SK-N-SH (cell line): ENCODE measurements at regions not wholly inside any gene's neighbourhood (a gene's known extent, or its start where the extent isn't known, plus 50 kb on each side); places are given as distances from the start of the nearest gene placed in this dataset.

Experiments used
- CHD2 ChIP-seq: fragments of 150-350 bp; IDR thresholded peaks from 2 replicates; pipeline ENCODE4 v1.6.1; 2018; ENCODE audit warnings: low read length; ENCODE audit not compliant: partially characterized antibody
- JUND ChIP-seq: IDR thresholded peaks from 2 replicates; pipeline ENCODE4 v1.4.0; 2012
- NRF1 ChIP-seq: IDR thresholded peaks from 2 replicates; pipeline ENCODE4 v1.6.1; 2012; ENCODE audit warnings: low read depth, mild to moderate bottlenecking, low read length
- POLR2AphosphoS5 ChIP-seq: IDR thresholded peaks from 2 replicates; pipeline ENCODE4 v1.6.1; 2012; ENCODE audit warnings: low read depth, low read length
- SMC3 ChIP-seq: IDR thresholded peaks from 2 replicates; pipeline ENCODE4 v1.6.1; 2012; ENCODE audit warnings: low read depth, low read length, improper control_type of control experiment
- TAF1 ChIP-seq: IDR thresholded peaks from 2 replicates; pipeline ENCODE4 v1.6.1; 2012; ENCODE audit warnings: low read depth, mild to moderate bottlenecking, low read length, moderate library complexity, borderline replicate concordance
- TEAD4 ChIP-seq: IDR thresholded peaks from 2 replicates; pipeline ENCODE4 v1.4.0; 2012; ENCODE audit warnings: mild to moderate bottlenecking, borderline replicate concordance; ENCODE audit not compliant: insufficient read depth
- TF ChIP-seq, protein P1 (sequence below): fragments of 200-600 bp; sonication (generic); IDR thresholded peaks from 2 replicates; pipeline ENCODE4 v1.6.1; 2017; ENCODE audit warnings: antibody characterized with exemption, mild to moderate bottlenecking, moderate library complexity

DNA sequence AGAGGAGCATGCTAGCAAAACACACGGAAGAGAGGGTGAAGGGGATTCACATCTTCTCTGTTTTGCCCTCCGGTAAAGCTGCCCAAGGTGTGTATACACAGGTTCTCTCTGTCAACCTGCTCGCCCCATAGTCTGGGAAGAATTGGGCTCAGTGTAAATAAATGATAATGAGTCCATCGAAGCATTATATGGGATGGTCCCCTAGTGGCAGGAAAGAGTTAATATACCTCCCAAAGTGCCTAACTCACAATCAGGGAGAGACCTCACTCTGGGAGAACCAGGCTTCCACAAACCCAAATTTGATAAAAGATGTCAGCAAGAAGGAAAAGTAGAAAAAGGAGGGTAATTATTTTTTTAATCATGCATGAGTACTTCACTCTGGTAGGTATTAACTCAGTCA is 262.2 kb upstream of the ZNF521 start:
- TF ChIP-seq, protein P1, sequence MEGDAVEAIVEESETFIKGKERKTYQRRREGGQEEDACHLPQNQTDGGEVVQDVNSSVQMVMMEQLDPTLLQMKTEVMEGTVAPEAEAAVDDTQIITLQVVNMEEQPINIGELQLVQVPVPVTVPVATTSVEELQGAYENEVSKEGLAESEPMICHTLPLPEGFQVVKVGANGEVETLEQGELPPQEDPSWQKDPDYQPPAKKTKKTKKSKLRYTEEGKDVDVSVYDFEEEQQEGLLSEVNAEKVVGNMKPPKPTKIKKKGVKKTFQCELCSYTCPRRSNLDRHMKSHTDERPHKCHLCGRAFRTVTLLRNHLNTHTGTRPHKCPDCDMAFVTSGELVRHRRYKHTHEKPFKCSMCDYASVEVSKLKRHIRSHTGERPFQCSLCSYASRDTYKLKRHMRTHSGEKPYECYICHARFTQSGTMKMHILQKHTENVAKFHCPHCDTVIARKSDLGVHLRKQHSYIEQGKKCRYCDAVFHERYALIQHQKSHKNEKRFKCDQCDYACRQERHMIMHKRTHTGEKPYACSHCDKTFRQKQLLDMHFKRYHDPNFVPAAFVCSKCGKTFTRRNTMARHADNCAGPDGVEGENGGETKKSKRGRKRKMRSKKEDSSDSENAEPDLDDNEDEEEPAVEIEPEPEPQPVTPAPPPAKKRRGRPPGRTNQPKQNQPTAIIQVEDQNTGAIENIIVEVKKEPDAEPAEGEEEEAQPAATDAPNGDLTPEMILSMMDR: no peak; the same call in 1 of the 2 replicates
- TF ChIP-seq SMC3 (no peak), CHD2 (no peak), POLR2AphosphoS5 (no peak), TEAD4 (no peak), JUND (no peak), TAF1 (no peak), NRF1 (no peak)
